ENCODE measurements at regions not wholly inside any gene's neighbourhood (a gene's known extent, or its start where the extent isn't known, plus 50 kb on each side); places are given as distances from the start of the nearest gene placed in this dataset.

DNA sequence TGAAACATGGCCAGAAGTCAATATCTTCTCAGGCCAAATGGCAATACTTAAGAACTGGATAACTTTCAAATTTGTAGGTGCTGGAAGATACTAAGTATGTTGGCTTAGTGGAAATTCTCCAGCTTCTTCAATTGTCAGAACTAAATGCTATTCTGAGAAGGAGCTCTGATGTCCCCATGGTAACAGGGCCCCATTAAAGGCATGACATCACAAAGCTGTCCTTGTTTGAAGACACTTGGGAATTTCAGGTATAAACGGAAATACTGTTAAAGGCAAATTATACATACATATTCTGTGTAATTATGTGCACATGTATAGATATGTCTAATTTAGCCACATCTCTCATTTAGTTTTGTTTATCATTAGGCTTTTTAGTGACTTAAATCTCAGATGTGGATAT, 210.0 kb upstream of the SEL1L start:
- WGBS, 2 donors: 78 to 80% methylated on average over 1 of the region's 1 CpG
- no peak for FAIRE-seq
- H3K9me3 ChIP-seq: no peaks in the 10 kb centered on the region
- no peaks in the 10 kb centered on the region for H3K4me1 ChIP-seq
- TF ChIP-seq, protein P1, sequence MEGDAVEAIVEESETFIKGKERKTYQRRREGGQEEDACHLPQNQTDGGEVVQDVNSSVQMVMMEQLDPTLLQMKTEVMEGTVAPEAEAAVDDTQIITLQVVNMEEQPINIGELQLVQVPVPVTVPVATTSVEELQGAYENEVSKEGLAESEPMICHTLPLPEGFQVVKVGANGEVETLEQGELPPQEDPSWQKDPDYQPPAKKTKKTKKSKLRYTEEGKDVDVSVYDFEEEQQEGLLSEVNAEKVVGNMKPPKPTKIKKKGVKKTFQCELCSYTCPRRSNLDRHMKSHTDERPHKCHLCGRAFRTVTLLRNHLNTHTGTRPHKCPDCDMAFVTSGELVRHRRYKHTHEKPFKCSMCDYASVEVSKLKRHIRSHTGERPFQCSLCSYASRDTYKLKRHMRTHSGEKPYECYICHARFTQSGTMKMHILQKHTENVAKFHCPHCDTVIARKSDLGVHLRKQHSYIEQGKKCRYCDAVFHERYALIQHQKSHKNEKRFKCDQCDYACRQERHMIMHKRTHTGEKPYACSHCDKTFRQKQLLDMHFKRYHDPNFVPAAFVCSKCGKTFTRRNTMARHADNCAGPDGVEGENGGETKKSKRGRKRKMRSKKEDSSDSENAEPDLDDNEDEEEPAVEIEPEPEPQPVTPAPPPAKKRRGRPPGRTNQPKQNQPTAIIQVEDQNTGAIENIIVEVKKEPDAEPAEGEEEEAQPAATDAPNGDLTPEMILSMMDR (IDR thresholded peaks at IDR 0.05): no peak
- no peak for ATAC-seq
- DNase-seq: no peak
- no peak overlapping the region for H3K4me3 ChIP-seq
- intact Hi-C loops (cut with DNase I): no loop called here
- H3K27ac ChIP-seq: no peak overlapping the region
- H3K36me3 ChIP-seq: no peaks in the 10 kb centered on the region
- H3K27me3 ChIP-seq: no peaks in the 10 kb centered on the region

DNA sequence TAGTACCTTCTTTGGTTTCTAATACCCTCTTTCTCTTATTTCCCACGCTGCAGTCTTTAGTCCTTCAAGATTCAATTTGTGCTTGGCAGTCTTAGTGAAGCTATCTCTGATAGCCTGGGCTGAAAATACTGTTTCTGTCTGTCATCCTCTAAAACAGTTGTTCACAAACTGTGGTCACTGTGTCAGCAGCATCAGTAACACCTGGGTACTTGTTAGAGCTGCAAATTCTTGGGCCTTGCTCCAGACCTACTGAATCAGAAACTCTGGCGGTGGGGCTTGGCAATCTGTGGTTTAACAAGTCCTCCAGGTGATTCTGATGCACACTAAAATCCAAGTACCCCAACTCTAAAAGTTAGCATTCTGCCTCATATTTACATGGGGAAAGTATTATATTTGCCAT, 217.5 kb upstream of the SEL1L start:
- no peaks in the 10 kb centered on the region for H3K36me3 ChIP-seq
- TF ChIP-seq, protein P1 (IDR thresholded peaks at IDR 0.05): no peak
- no peaks in the 10 kb centered on the region for H3K9me3 ChIP-seq
- no peak overlapping the region for H3K27ac ChIP-seq
- intact Hi-C loops (cut with DNase I): no loop called here
- no peaks in the 10 kb centered on the region for H3K4me1 ChIP-seq
- DNase-seq (no peak), FAIRE-seq (no peak), ATAC-seq (no peak)
- WGBS, 2 donors: 86% methylated on average over 2 of the region's 2 CpGs
- no peaks in the 10 kb centered on the region for H3K27me3 ChIP-seq
- H3K4me3 ChIP-seq: no peak overlapping the region

DNA sequence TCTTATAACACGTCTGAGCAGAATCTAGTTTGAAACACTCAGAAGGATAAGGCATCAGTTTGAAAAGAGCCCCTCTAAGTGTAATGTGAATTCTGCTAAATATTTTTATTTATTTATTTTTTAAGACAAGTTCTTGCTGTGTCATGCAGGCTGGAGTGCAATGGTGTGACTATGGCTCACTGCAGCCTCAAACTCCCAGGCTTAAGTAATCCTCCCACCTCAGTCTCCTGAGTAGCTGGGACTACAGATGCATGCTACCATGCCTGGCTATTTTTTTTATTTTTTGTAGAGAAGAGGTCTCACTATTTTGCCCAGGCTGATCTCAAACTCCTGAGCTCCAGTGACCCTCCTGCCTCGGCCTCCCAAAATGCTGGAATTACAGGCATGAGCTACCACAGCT, 225.9 kb upstream of the SEL1L start:
- Histone ChIP-seq H3K27ac (no peak overlapping the region), H3K27me3 (peaks cover 0 to 5% (median 0%) of the 10 kb centered on the region in 4 donors), H3K4me1 (no peaks in the 10 kb centered on the region), H3K9me3 (no peaks in the 10 kb centered on the region), H3K36me3 (no peaks in the 10 kb centered on the region), H3K4me3 (no peak overlapping the region)
- FAIRE-seq (no peak), DNase-seq (no peak), ATAC-seq (no peak)
- 64 to 74% methylated on average over 2 of the region's 2 CpGs for WGBS, 2 donors
- TF ChIP-seq, protein P1 (IDR thresholded peaks at IDR 0.05): no peak
- intact Hi-C loops (cut with DNase I): no loop called here

DNA sequence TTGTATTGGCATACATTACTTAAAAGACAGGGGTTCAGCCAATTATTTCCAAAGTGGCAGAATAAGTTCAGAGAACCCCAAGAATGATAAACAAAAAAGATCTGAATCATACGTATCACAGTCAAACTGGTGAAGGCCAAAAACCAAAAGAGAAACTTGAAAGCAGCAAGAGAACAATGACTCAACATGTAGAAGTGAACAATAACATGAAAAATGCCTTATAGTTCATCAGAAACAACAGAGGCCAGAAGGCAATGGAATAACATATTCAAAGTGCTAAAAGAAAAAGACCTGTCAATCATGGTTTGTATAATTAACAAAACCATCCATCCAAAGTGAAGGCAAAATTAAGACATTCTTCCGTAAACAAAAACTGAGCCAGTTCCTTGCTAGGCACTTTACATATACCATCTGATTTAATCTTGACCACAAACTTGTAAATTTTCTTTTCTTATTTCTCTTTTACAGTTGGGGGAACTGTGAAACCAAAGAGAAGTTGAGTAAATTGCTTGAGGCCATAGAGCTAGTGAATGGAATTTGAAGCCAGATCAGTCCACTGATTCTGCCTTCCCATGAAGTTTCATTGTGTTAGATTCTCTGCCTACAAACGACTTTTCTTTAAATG, 232.1 kb upstream of the SEL1L start:
- no peaks in the 10 kb centered on the region for H3K9me3 ChIP-seq
- no peak overlapping the region for H3K4me3 ChIP-seq
- ATAC-seq: no peak
- no peak for DNase-seq
- no peaks in the 10 kb centered on the region for H3K36me3 ChIP-seq
- intact Hi-C loops (cut with DNase I): no loop called here
- peaks cover 0 to 5% (median 0%) of the 10 kb centered on the region in 4 donors for H3K27me3 ChIP-seq
- no peaks in the 10 kb centered on the region for H3K4me1 ChIP-seq
- TF ChIP-seq, protein P1 (IDR thresholded peaks at IDR 0.05): no peak
- no peak for FAIRE-seq
- 68 to 71% methylated on average over 3 of the region's 3 CpGs for WGBS, 2 donors
- no peak overlapping the region for H3K27ac ChIP-seq

DNA sequence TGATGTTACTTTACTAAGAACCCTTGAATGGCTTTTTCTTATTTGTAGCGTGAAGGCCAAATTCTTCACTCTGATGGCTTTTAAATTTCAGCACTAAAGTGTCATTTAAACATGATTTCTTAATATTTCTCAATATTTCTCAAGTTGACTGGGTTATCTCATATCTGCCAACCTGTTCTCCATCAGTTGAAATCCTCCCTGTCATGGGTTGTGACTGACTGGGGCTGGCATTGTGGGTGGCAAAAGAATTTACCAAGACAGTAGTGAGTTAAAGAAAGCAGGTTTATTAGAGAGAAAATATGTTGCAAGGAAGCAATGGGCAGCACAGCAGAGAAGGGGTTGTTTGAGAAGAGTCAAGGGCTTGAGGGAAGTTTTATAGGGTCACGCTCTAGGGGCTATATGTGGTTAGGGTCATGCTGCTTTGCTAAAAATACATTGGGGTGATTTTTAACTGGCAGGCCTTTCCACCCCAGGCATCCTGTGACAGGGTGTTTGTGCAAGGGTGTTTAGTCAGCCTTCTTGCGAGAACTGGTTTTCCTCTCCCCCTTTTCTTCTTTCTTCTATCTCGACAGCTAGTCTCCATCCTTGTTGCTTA, 232.8 kb upstream of the SEL1L start:
- TF ChIP-seq, protein P1 (IDR thresholded peaks at IDR 0.05): no peak
- Histone ChIP-seq H3K4me1 (no peaks in the 10 kb centered on the region), H3K9me3 (no peaks in the 10 kb centered on the region), H3K27ac (no peak overlapping the region), H3K36me3 (no peaks in the 10 kb centered on the region), H3K4me3 (no peak overlapping the region), H3K27me3 (peaks cover 0 to 5% (median 0%) of the 10 kb centered on the region in 4 donors)
- 81% methylated on average over 4 of the region's 4 CpGs for WGBS, 2 donors
- DNase-seq (peak in 1 of 6 donors; percentile 15), ATAC-seq (peak in 1 of 4 donors; percentile 27), FAIRE-seq (no peak)
- intact Hi-C loops (cut with DNase I): no loop called here
